Progenitor cell of endocrine pancreas (in vitro differentiated cells): ENCODE measurements at regions not wholly inside any gene's neighbourhood (a gene's known extent, or its start where the extent isn't known, plus 50 kb on each side); places are given as distances from the start of the nearest gene placed in this dataset.

ENCODE experiments used
- DNase-seq: peaks from one replicate; pipeline ENCODE4 v3.0.0; 2021; ENCODE audit warnings: low spot score; ENCODE audit not compliant: unreplicated experiment
- H3K27ac Mint-ChIP-seq: 2 replicates; pipeline ENCODE4 v1.8.0; 2021; ENCODE audit warnings: mild to moderate bottlenecking, moderate library complexity, mixed read lengths
- H3K27me3 Mint-ChIP-seq: 2 replicates; pipeline ENCODE4 v1.8.0; 2021; ENCODE audit warnings: mixed read lengths
- H3K36me3 Mint-ChIP-seq: 2 replicates; pipeline ENCODE4 v1.8.0; 2022; ENCODE audit warnings: mixed read lengths; ENCODE audit not compliant: insufficient read depth
- H3K4me1 Mint-ChIP-seq: 2 replicates; pipeline ENCODE4 v1.8.0; 2021; ENCODE audit warnings: low read depth, mixed read lengths
- H3K4me3 Mint-ChIP-seq: 2 replicates; pipeline ENCODE4 v1.8.0; 2021; ENCODE audit warnings: low read depth, mild to moderate bottlenecking, moderate library complexity, mixed read lengths
- H3K9me3 Mint-ChIP-seq: 2 replicates; pipeline ENCODE4 v1.8.0; 2021; ENCODE audit warnings: low read depth, mixed read lengths
- TF ChIP-seq, protein P1 (sequence below): fragments of 200-600 bp; sonication (generic); IDR thresholded peaks from one replicate; pipeline ENCODE4 v1.5.0; 2021; ENCODE audit warnings: antibody characterized with exemption, mild to moderate bottlenecking; ENCODE audit not compliant: unreplicated experiment

DNA sequence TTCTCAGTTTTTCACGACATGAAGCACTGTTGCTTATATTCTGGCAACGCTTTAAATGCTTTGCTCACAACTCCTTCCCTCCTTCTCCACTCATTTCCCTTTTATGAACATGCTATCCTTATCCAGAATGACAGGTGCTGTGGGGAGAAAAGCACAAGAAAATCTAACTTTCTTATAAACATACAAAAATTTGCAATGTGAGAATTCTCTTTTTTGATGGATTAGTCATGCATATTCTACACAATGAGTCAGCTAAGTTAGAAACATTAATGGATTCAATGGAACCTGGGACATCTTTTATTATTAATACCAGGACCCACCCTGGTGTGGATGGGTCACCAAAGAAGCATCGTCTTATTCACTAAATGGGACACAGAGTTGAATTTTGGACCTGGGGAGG lies 234.6 kb upstream of the CDH5 start:
- Mint-ChIP-seq H3K4me3 (no peak overlapping the region), H3K27me3 (peaks cover 50% of the 10 kb centered on the region), H3K4me1 (peaks cover 4% of the 10 kb centered on the region), H3K9me3 (no peaks in the 10 kb centered on the region), H3K36me3 (no peaks in the 10 kb centered on the region), H3K27ac (no peak overlapping the region)
- DNase-seq = no peak
- TF ChIP-seq, protein P1, sequence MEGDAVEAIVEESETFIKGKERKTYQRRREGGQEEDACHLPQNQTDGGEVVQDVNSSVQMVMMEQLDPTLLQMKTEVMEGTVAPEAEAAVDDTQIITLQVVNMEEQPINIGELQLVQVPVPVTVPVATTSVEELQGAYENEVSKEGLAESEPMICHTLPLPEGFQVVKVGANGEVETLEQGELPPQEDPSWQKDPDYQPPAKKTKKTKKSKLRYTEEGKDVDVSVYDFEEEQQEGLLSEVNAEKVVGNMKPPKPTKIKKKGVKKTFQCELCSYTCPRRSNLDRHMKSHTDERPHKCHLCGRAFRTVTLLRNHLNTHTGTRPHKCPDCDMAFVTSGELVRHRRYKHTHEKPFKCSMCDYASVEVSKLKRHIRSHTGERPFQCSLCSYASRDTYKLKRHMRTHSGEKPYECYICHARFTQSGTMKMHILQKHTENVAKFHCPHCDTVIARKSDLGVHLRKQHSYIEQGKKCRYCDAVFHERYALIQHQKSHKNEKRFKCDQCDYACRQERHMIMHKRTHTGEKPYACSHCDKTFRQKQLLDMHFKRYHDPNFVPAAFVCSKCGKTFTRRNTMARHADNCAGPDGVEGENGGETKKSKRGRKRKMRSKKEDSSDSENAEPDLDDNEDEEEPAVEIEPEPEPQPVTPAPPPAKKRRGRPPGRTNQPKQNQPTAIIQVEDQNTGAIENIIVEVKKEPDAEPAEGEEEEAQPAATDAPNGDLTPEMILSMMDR = no peak

DNA sequence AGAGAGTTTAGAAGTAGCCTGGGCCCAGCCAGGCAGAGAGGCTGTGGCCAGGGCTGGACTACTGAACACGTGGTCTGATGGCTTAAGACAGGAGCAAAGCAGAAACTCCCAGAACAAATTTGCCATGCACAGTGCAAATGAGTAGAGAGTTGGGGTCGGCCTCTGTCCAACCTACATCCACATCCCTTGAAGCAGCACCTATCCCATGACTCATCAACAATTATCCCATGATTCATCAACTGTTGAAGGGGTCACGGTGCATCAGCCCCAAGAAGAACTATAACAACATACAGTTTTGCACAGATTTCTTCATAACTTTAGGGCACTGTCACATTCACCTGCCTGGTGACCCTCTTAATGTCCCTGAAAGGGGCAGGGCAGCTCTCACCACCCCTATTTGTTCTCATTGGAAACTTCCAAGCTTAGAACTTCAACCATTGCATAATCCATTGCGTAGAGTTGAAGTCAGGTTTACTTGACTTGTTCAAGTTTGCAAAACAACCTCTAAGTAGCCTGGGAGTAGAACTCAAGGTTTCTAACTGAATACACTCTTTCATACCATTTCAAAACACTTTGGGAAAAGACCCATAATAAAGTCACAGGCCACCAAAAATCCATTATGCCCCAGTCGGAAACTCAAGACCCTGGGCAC lies 235.2 kb upstream of the CDH5 start:
- Mint-ChIP-seq H3K27ac (no peak overlapping the region), H3K4me1 (peaks cover 2% of the 10 kb centered on the region), H3K9me3 (no peaks in the 10 kb centered on the region), H3K27me3 (peaks cover 55% of the 10 kb centered on the region), H3K36me3 (no peaks in the 10 kb centered on the region), H3K4me3 (no peak overlapping the region)
- TF ChIP-seq, protein P1 = no peak
- no peak for DNase-seq

DNA sequence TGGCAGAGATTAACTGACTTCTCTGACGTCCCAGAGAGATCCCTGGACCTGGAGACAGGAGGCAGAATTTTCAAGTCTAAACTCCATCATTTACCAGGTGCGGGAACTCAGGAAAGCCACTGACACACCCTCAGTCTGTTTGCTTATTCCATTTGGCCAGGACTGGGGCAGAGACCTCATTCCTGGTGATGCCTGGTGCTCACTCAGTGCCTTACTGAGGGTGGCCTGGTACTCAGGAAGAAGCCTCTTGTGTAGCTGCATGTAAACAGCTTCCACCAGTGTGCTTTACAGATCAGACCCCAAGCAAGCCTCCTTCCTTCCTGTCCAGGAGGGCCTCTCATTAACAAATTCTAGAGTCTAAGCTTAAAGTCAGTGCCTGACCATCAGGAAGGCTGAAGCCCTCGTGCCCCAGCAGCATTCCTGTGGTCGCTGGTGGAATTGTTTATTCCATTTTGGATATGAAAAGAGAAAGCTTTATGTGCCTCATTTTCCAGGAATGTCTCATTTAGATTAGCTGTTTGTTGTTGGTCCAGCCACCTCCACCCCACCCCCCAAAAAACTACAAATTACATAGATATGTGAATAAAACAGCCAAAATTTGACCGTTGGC lies 236.1 kb upstream of the CDH5 start:
- TF ChIP-seq, protein P1 = no peak
- Mint-ChIP-seq H3K27ac (no peak overlapping the region), H3K4me3 (no peak overlapping the region), H3K36me3 (no peaks in the 10 kb centered on the region), H3K9me3 (no peaks in the 10 kb centered on the region), H3K4me1 (peaks cover 2% of the 10 kb centered on the region), H3K27me3 (peaks cover 60% of the 10 kb centered on the region)
- no peak for DNase-seq

DNA sequence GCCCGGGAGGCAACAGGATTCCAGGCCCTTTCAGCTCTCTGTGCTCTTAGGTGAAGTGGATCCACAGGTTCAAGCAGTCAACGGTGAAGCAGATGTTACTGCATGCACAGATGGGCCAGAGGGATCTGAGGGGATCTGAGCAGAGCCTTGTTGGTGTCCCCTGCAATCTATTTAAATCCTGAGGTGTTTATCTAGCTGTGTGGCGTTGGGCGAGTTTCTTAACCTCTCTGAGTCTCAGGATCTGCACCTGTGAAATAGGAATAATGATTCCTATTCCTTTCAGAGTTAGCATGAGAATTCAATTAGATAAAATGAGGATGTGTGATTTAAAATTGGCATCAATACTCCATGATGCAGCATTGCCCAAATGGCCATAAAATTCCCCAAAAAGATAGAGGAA lies 237.3 kb upstream of the CDH5 start:
- H3K27me3 Mint-ChIP-seq = peaks cover 58% of the 10 kb centered on the region

DNA sequence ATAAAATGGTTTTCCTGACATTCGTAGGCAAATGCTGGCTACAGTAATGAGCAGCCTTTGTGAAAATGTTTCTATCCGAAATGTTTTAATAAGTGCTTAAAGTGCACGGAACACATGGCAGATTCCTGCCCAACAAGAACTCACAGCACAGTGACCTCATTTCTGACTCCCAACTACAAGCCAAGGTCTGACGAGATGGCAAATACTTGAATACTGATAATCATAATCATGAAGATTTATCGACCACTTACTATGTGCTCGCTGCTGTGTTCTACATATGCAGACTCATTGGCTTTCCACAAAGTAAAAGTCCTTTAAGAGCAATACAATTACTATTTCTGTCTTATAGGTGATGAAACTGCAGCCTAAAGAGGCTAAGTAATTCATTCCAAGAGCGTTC lies 238.1 kb upstream of the CDH5 start:
- Mint-ChIP-seq H3K9me3 (no peaks in the 10 kb centered on the region), H3K27ac (no peak overlapping the region), H3K4me1 (peaks cover 2% of the 10 kb centered on the region), H3K4me3 (no peak overlapping the region), H3K27me3 (peaks cover 55% of the 10 kb centered on the region), H3K36me3 (no peaks in the 10 kb centered on the region)
- TF ChIP-seq, protein P1 = no peak
- DNase-seq = no peak

More for the DNA sequence above, 237.3 kb upstream of the CDH5 start:
- H3K4me3 Mint-ChIP-seq = no peak overlapping the region
- DNase-seq = no peak
- no peaks in the 10 kb centered on the region for H3K9me3 Mint-ChIP-seq
- H3K36me3 Mint-ChIP-seq = no peaks in the 10 kb centered on the region
- TF ChIP-seq, protein P1 = no peak
- peaks cover 2% of the 10 kb centered on the region for H3K4me1 Mint-ChIP-seq
- no peak overlapping the region for H3K27ac Mint-ChIP-seq
